ENCODE measurements at regions not wholly inside any gene's neighbourhood (a gene's known extent, or its start where the extent isn't known, plus 50 kb on each side); places are given as distances from the start of the nearest gene placed in this dataset.

GRCh38 chr5:168211245-168211644 is 80.2 kb upstream of the WWC1 start:
- DNase-seq (ENCODE audit: extremely low read depth, low read depth): no peak
- TF ChIP-seq CTCF (IDR thresholded peaks at IDR 0.05; ENCODE audit: low read depth, low read length): no peak

GRCh38 chr5:168211936-168212335 is 79.5 kb upstream of the WWC1 start:
- no peak for TF ChIP-seq CTCF (IDR thresholded peaks at IDR 0.05; ENCODE audit: low read depth, low read length)

GRCh38 chr5:168214071-168214470 is 77.4 kb upstream of the WWC1 start:
- no peak for DNase-seq (ENCODE audit: extremely low read depth, low read depth)
- no peak for TF ChIP-seq CTCF (IDR thresholded peaks at IDR 0.05; ENCODE audit: low read depth, low read length)

More at GRCh38 chr5:168211936-168212335, 79.5 kb upstream of the WWC1 start:
- DNase-seq (ENCODE audit: extremely low read depth, low read depth): no peak

- DNase-seq (ENCODE audit: extremely low read depth, low read depth): no peak
Measured at GRCh38 chr5:168214886-168215285, 76.6 kb upstream of the WWC1 start.

GRCh38 chr5:168215646-168216045 is 75.8 kb upstream of the WWC1 start:
- no peak for DNase-seq (ENCODE audit: extremely low read depth, low read depth)
- TF ChIP-seq CTCF (IDR thresholded peaks at IDR 0.05; ENCODE audit: low read depth, low read length): no peak

More at GRCh38 chr5:168214886-168215285, 76.6 kb upstream of the WWC1 start:
- TF ChIP-seq CTCF (IDR thresholded peaks at IDR 0.05; ENCODE audit: low read depth, low read length): no peak

- no peak for TF ChIP-seq CTCF (IDR thresholded peaks at IDR 0.05; ENCODE audit: low read depth, low read length)
- DNase-seq (ENCODE audit: extremely low read depth, low read depth): no peak
Measured at GRCh38 chr5:168216989-168217388, 74.5 kb upstream of the WWC1 start.

- TF ChIP-seq CTCF (IDR thresholded peaks at IDR 0.05; ENCODE audit: low read depth, low read length): no peak
- no peak for DNase-seq (ENCODE audit: extremely low read depth, low read depth)
Measured at GRCh38 chr5:168217497-168217896, 73.9 kb upstream of the WWC1 start.
